ENCODE measurements at regions not wholly inside any gene's neighbourhood (a gene's known extent, or its start where the extent isn't known, plus 50 kb on each side); places are given as distances from the start of the nearest gene placed in this dataset.

DNA sequence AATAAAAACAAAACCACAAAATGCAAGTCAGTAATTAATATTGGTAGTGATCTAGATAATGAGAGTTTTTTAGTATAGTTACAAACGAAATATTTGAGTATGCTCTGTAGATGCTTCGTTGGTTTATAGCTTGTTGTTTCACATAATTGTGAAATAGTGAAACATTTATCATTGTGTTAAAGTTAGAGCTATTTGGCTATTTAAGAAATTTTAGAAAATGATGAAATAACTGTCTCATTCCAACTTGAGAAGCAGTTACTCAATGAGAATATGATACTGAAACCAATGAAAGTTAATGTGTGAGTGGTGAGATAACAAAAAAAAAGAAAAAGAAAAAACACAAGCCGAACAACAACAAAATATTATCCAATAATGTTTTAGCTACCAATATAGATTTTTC is 475.6 kb upstream of the ZEB2 start:
- no peak overlapping the region for H3K4me2 ChIP-seq
- H3K36me3 ChIP-seq (ENCODE audit: insufficient read depth) = no peaks in the 10 kb centered on the region
- Mint-ChIP-seq H3K9me3 (peaks cover 7% of the 10 kb centered on the region; the same call in 1 of the 3 replicates), H3K4me1 (peaks cover 12% of the 10 kb centered on the region; the same call in 2 of the 3 replicates), H3K27ac (no peak overlapping the region), H3K27me3 (ENCODE audit: insufficient read depth, low read depth, poor library complexity) (peaks cover 4% of the 10 kb centered on the region), H3K36me3 (ENCODE audit: low read depth) (peaks cover 18% of the 10 kb centered on the region), H3K4me3 (no peak overlapping the region)
- H4K20me1 ChIP-seq (replicated peaks; ENCODE audit: insufficient read depth) = no peaks in the 10 kb centered on the region
- no peak overlapping the region for H3K27ac ChIP-seq (ENCODE audit: low read depth)
- H3K9me2 ChIP-seq (ENCODE audit: insufficient read depth) = no peaks in the 10 kb centered on the region
- no peak overlapping the region for H3K4me3 ChIP-seq
- DNase-seq (ENCODE audit: low spot score) = no peak
- H3K79me2 ChIP-seq (replicated peaks; ENCODE audit: insufficient read depth) = no peaks in the 10 kb centered on the region
- no peaks in the 10 kb centered on the region for H3F3A ChIP-seq (replicated peaks; ENCODE audit: low read depth)
- H2AFZ ChIP-seq = no peak overlapping the region
- peaks cover 5% of the 10 kb centered on the region; the same call in 1 of the 2 replicates for H3K4me1 ChIP-seq (ENCODE audit: insufficient read depth)
- ATAC-seq = no peak
- TF ChIP-seq ZNF331 (CRISPR knock-in tag; IDR thresholded peaks at IDR 0.05; ENCODE audit: low read depth) (no peak), ZNF462 (CRISPR knock-in tag; IDR thresholded peaks at IDR 0.05) (no peak), STAT1 (IDR thresholded peaks at IDR 0.05; ENCODE audit: unreplicated experiment) (no peak), CREB1 (CRISPR knock-in tag; IDR thresholded peaks at IDR 0.05; ENCODE audit: low read depth) (no peak), EZH2 (IDR thresholded peaks at IDR 0.05; ENCODE audit: low read depth, unreplicated experiment) (no peak), POLR2AphosphoS5 (IDR thresholded peaks at IDR 0.05; ENCODE audit: low read depth) (no peak), EZH2phosphoT487 (IDR thresholded peaks at IDR 0.05; ENCODE audit: unreplicated experiment) (no peak), ZNF114 (CRISPR knock-in tag; IDR thresholded peaks at IDR 0.05) (no peak), NANOG (IDR thresholded peaks at IDR 0.05; ENCODE audit: borderline replicate concordance) (no peak), JUNB (IDR thresholded peaks at IDR 0.05; ENCODE audit: unreplicated experiment) (no peak)
- TF ChIP-seq, protein P1, sequence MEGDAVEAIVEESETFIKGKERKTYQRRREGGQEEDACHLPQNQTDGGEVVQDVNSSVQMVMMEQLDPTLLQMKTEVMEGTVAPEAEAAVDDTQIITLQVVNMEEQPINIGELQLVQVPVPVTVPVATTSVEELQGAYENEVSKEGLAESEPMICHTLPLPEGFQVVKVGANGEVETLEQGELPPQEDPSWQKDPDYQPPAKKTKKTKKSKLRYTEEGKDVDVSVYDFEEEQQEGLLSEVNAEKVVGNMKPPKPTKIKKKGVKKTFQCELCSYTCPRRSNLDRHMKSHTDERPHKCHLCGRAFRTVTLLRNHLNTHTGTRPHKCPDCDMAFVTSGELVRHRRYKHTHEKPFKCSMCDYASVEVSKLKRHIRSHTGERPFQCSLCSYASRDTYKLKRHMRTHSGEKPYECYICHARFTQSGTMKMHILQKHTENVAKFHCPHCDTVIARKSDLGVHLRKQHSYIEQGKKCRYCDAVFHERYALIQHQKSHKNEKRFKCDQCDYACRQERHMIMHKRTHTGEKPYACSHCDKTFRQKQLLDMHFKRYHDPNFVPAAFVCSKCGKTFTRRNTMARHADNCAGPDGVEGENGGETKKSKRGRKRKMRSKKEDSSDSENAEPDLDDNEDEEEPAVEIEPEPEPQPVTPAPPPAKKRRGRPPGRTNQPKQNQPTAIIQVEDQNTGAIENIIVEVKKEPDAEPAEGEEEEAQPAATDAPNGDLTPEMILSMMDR (conservative IDR thresholded peaks at IDR 0.05; ENCODE audit: low read depth in 2 of 2) = no peak
- TF ChIP-seq, protein P2, sequence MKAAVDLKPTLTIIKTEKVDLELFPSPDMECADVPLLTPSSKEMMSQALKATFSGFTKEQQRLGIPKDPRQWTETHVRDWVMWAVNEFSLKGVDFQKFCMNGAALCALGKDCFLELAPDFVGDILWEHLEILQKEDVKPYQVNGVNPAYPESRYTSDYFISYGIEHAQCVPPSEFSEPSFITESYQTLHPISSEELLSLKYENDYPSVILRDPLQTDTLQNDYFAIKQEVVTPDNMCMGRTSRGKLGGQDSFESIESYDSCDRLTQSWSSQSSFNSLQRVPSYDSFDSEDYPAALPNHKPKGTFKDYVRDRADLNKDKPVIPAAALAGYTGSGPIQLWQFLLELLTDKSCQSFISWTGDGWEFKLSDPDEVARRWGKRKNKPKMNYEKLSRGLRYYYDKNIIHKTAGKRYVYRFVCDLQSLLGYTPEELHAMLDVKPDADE (IDR thresholded peaks at IDR 0.05) = no peak
- TF ChIP-seq, protein P3, sequence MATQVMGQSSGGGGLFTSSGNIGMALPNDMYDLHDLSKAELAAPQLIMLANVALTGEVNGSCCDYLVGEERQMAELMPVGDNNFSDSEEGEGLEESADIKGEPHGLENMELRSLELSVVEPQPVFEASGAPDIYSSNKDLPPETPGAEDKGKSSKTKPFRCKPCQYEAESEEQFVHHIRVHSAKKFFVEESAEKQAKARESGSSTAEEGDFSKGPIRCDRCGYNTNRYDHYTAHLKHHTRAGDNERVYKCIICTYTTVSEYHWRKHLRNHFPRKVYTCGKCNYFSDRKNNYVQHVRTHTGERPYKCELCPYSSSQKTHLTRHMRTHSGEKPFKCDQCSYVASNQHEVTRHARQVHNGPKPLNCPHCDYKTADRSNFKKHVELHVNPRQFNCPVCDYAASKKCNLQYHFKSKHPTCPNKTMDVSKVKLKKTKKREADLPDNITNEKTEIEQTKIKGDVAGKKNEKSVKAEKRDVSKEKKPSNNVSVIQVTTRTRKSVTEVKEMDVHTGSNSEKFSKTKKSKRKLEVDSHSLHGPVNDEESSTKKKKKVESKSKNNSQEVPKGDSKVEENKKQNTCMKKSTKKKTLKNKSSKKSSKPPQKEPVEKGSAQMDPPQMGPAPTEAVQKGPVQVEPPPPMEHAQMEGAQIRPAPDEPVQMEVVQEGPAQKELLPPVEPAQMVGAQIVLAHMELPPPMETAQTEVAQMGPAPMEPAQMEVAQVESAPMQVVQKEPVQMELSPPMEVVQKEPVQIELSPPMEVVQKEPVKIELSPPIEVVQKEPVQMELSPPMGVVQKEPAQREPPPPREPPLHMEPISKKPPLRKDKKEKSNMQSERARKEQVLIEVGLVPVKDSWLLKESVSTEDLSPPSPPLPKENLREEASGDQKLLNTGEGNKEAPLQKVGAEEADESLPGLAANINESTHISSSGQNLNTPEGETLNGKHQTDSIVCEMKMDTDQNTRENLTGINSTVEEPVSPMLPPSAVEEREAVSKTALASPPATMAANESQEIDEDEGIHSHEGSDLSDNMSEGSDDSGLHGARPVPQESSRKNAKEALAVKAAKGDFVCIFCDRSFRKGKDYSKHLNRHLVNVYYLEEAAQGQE (IDR thresholded peaks at IDR 0.05; ENCODE audit: unreplicated experiment) = no peak
- H3K27me3 ChIP-seq (ENCODE audit: insufficient read depth) = no peaks in the 10 kb centered on the region

All from GM23338 (cell line).